SU-DHL-6 (cell line): ENCODE measurements at regions not wholly inside any gene's neighbourhood (a gene's known extent, or its start where the extent isn't known, plus 50 kb on each side); places are given as distances from the start of the nearest gene placed in this dataset.

Source experiments
- EZH2phosphoT487 ChIP-seq: fragments of 200-600 bp; sonication (generic), shearing (Covaris generic); conservative IDR thresholded peaks from 2 replicates; pipeline ENCODE4 v1.6.1; 2018; ENCODE audit warnings: mild to moderate bottlenecking, antibody characterized with exemption, low read length, moderate library complexity, mixed read lengths
- TF ChIP-seq, protein P1 (sequence below): fragments of 200-600 bp; sonication (generic); IDR thresholded peaks from one replicate; pipeline ENCODE4 v1.5.1; 2017; ENCODE audit warnings: antibody characterized with exemption, mild to moderate bottlenecking, low read length, moderate library complexity; ENCODE audit not compliant: insufficient read depth, poor library complexity, severe bottlenecking

- TF ChIP-seq, protein P1, sequence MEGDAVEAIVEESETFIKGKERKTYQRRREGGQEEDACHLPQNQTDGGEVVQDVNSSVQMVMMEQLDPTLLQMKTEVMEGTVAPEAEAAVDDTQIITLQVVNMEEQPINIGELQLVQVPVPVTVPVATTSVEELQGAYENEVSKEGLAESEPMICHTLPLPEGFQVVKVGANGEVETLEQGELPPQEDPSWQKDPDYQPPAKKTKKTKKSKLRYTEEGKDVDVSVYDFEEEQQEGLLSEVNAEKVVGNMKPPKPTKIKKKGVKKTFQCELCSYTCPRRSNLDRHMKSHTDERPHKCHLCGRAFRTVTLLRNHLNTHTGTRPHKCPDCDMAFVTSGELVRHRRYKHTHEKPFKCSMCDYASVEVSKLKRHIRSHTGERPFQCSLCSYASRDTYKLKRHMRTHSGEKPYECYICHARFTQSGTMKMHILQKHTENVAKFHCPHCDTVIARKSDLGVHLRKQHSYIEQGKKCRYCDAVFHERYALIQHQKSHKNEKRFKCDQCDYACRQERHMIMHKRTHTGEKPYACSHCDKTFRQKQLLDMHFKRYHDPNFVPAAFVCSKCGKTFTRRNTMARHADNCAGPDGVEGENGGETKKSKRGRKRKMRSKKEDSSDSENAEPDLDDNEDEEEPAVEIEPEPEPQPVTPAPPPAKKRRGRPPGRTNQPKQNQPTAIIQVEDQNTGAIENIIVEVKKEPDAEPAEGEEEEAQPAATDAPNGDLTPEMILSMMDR = no peak
- no peak for TF ChIP-seq EZH2phosphoT487
Measured at GRCh38 chr20:21608777-21609176, 94.9 kb upstream of the NKX2-2 start.
